ENCODE measurements at regions not wholly inside any gene's neighbourhood (a gene's known extent, or its start where the extent isn't known, plus 50 kb on each side); places are given as distances from the start of the nearest gene placed in this dataset.

DNA sequence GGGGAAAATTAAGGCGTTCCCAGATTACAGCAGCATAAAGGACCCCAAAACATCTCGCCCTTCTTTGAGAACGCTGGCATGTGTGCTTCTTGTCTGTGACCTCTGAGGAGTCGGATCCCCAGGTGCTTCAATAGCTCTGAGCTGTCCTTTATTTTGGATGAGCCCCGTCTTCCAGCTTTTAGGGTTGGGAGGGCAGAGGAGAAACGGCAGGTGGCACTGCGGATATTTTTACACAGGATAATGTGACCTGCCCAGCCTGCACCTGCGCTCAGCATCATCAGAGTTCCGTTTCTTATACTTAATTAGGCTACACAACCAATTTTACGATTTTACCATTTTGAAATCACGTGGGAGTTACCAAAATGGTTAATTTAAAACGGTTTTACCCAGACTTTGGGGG lies 147.7 kb upstream of the RPS6KA2 start:
- H3K4me1 ChIP-seq (ENCODE audit: control insufficient read depth, insufficient read depth, low read length, poor library complexity, severe bottlenecking) = peaks cover 5% of the 10 kb centered on the region
- no peaks in the 10 kb centered on the region for H3K36me3 ChIP-seq (ENCODE audit: control insufficient read depth, insufficient read depth, low read length)
- H3K4me3 ChIP-seq (ENCODE audit: extremely low read depth, insufficient read depth, low read length, poor library complexity, severe bottlenecking) = no peak overlapping the region
- H3K9me3 ChIP-seq (ENCODE audit: control insufficient read depth, low read length) = no peaks in the 10 kb centered on the region
- no peak overlapping the region for H3K27ac ChIP-seq (ENCODE audit: low read depth, low read length, severe bottlenecking)
- WGBS, 2 experiments (ENCODE audit: insufficient coverage in 2 of 2) = 80 to 87% methylated on average over 9 to 12 of the region's 12 CpGs

DNA sequence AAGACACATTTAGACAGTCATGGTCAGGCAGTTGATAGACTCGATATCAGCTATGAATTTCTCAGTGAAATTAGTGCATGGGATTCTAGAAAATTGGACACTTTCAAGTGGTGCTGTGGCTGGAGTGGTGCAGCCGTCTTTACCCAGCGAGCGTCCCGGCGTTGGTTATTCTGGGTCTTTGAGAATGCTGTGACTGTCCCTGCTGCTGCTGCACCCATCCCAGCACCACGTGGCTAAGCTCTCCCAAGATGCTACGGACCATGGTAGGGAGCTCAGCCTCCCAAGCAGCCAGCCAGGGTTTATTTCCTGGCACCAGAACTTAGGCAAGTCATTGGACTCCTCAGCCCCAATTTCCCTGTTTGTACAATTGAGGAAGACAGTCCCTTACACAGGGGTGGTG lies 147.2 kb upstream of the RPS6KA2 start:
- Histone ChIP-seq H3K27ac (ENCODE audit: low read depth, low read length, severe bottlenecking) (no peak overlapping the region), H3K9me3 (ENCODE audit: control insufficient read depth, low read length) (no peaks in the 10 kb centered on the region), H3K4me3 (ENCODE audit: extremely low read depth, insufficient read depth, low read length, poor library complexity, severe bottlenecking) (no peak overlapping the region), H3K4me1 (ENCODE audit: control insufficient read depth, insufficient read depth, low read length, poor library complexity, severe bottlenecking) (peaks cover 5% of the 10 kb centered on the region), H3K36me3 (ENCODE audit: control insufficient read depth, insufficient read depth, low read length) (no peaks in the 10 kb centered on the region)
- 91 to 92% methylated on average over 8 of the region's 8 CpGs for WGBS, 2 experiments (ENCODE audit: insufficient coverage in 2 of 2)

DNA sequence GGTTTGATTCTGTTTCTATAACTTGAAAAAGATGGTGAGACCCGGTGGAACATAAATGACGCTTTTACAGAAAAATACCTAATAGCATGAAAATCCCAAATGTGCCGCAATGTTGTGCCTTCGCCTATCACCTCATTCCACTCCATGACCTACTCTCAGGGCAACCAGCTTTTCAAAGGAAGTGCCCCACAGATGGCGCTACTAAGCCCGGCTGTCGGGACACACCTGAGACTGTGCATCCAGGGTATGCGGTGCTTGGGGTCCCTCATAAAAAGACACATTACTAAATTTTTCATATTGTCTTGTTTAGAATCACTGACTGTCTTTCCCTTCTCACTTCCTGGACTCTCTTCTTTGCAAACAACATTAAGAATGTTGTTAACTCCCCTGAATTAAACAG lies 145.5 kb upstream of the RPS6KA2 start:
- Histone ChIP-seq H3K27ac (ENCODE audit: low read depth, low read length, severe bottlenecking) (no peak overlapping the region), H3K4me3 (ENCODE audit: extremely low read depth, insufficient read depth, low read length, poor library complexity, severe bottlenecking) (no peak overlapping the region), H3K9me3 (ENCODE audit: control insufficient read depth, low read length) (no peaks in the 10 kb centered on the region), H3K36me3 (ENCODE audit: control insufficient read depth, insufficient read depth, low read length) (no peaks in the 10 kb centered on the region), H3K4me1 (ENCODE audit: control insufficient read depth, insufficient read depth, low read length, poor library complexity, severe bottlenecking) (peaks cover 5% of the 10 kb centered on the region)
- WGBS, 2 experiments (ENCODE audit: insufficient coverage in 2 of 2) = 78 to 86% methylated on average over 7 to 8 of the region's 8 CpGs

DNA sequence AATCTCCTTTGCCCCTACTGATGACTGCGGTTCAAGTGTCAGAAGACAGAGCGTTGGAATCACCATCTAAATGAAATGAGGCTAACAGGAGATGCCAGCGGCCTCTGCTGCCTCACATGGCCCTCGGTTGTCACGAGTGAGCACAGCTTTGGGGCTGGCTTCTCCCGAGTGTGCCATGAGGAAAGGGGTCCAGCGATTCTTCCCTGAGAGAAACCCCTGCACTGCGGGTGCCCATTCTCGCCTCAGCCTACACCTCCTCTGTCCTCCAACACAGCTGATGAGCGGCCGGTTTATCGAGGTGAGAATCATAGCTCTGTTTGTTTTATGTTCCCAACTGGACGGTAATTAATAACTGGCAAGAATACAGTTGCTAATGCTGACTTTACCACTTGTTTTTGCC lies 144.7 kb upstream of the RPS6KA2 start:
- H3K36me3 ChIP-seq (ENCODE audit: control insufficient read depth, insufficient read depth, low read length) = no peaks in the 10 kb centered on the region
- H3K27ac ChIP-seq (ENCODE audit: low read depth, low read length, severe bottlenecking) = no peak overlapping the region
- H3K9me3 ChIP-seq (ENCODE audit: control insufficient read depth, low read length) = no peaks in the 10 kb centered on the region
- peaks cover 10% of the 10 kb centered on the region for H3K4me1 ChIP-seq (ENCODE audit: control insufficient read depth, insufficient read depth, low read length, poor library complexity, severe bottlenecking)
- 89 to 94% methylated on average over 12 to 13 of the region's 13 CpGs for WGBS, 2 experiments (ENCODE audit: insufficient coverage in 2 of 2)
- no peak overlapping the region for H3K4me3 ChIP-seq (ENCODE audit: extremely low read depth, insufficient read depth, low read length, poor library complexity, severe bottlenecking)

DNA sequence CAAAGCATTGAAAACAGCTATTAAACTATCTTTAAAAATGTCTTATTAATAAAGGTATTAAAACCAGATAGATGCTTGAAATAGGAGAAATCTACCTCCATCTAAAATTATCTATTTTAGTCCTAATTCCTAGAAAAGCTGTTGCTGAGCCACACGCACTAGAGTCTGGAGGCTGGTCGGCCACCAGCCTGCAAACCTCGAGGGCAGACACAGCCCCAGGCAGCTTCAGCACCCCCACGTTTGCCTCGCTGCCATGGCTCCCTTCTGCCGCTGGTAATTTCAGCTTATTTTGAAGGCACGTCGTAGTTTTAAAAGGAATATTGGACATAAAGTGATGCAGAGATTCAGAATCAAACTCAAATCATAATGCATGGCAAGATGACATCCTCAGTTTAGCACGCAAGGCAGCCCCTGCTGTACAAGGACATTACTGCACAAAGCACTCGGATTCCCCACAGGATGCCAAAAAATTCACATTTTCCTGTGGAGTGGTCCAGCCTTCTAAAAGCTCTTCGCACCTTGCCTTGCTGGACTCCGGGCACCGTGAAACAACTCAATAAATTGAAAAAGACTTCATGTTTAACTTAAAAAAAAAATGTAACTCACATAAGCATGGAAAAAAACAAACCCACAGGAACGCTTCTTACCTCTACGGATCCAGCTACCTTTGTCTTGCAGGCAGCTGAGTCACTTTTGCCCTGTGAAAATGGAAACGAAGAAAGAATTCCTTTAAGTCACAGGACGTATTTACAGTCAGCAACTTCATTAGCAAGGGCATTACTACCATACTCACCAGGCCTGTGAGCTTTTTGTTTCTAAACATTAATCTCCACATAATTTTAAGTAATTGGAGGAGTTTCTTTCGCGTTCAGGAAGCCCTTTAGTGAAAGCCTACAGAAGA lies 143.4 kb upstream of the RPS6KA2 start:
- Histone ChIP-seq H3K9me3 (ENCODE audit: control insufficient read depth, low read length) (no peaks in the 10 kb centered on the region), H3K36me3 (ENCODE audit: control insufficient read depth, insufficient read depth, low read length) (no peaks in the 10 kb centered on the region), H3K4me1 (ENCODE audit: control insufficient read depth, insufficient read depth, low read length, poor library complexity, severe bottlenecking) (peaks cover 9% of the 10 kb centered on the region), H3K4me3 (ENCODE audit: extremely low read depth, insufficient read depth, low read length, poor library complexity, severe bottlenecking) (no peak overlapping the region), H3K27ac (ENCODE audit: low read depth, low read length, severe bottlenecking) (no peak overlapping the region)
- WGBS, 2 experiments (ENCODE audit: insufficient coverage in 2 of 2) = 81% methylated on average over 15 to 17 of the region's 19 CpGs

DNA sequence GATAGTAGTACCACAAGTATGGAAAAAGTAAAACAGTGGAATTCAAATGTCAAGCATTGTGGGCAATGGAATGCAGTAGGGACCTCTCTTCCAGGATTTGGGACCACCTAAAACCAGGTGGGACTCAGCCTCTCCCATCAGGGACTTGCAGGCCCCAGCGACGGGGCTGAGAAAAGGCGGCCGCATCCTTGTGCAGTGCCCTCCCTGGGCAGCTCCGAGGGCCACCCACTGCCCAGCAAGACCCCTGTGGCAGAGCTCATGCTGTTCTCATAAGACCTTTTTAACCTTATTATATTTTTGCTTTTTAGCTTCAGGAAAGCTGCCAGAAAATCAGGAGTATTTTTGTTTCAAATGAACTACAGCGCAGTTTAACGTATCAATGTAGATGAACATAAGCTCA lies 142.6 kb upstream of the RPS6KA2 start:
- Histone ChIP-seq H3K4me3 (ENCODE audit: extremely low read depth, insufficient read depth, low read length, poor library complexity, severe bottlenecking) (no peak overlapping the region), H3K9me3 (ENCODE audit: control insufficient read depth, low read length) (no peaks in the 10 kb centered on the region)
- 92 to 100% methylated on average over 1 to 7 of the region's 7 CpGs for WGBS, 2 experiments (ENCODE audit: insufficient coverage in 2 of 2)

DNA sequence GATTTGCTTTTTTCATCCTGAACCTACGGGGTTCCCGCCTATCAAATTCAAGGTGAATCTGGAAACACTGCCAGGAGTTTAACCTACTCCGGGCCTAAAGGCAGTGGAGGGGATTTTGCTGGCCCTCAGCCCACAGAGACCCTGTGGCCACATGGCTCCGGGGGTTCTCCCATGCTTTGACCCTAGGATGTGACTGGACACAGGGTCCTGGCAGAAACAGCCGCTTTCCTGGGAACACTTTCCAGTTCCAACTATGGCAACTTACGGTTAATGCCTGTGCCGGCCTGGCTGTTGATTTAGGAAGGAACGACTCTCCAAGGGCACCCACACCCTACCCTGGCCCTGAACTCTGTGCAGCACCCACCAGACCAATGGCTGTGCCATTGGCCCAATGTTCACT lies 141.7 kb upstream of the RPS6KA2 start:
- Histone ChIP-seq H3K9me3 (ENCODE audit: control insufficient read depth, low read length) (no peaks in the 10 kb centered on the region), H3K27ac (ENCODE audit: low read depth, low read length, severe bottlenecking) (no peak overlapping the region), H3K36me3 (ENCODE audit: control insufficient read depth, insufficient read depth, low read length) (no peaks in the 10 kb centered on the region), H3K4me1 (ENCODE audit: control insufficient read depth, insufficient read depth, low read length, poor library complexity, severe bottlenecking) (peaks cover 8% of the 10 kb centered on the region), H3K4me3 (ENCODE audit: extremely low read depth, insufficient read depth, low read length, poor library complexity, severe bottlenecking) (no peak overlapping the region)
- 73 to 88% methylated on average over 5 to 8 of the region's 8 CpGs for whole genome bisulfite sequencing, 2 experiments (ENCODE audit: insufficient coverage in 2 of 2)

More for the DNA sequence above, 142.6 kb upstream of the RPS6KA2 start:
- no peaks in the 10 kb centered on the region for H3K36me3 ChIP-seq (ENCODE audit: control insufficient read depth, insufficient read depth, low read length)
- peaks cover 8% of the 10 kb centered on the region for H3K4me1 ChIP-seq (ENCODE audit: control insufficient read depth, insufficient read depth, low read length, poor library complexity, severe bottlenecking)
- H3K27ac ChIP-seq (ENCODE audit: low read depth, low read length, severe bottlenecking) = no peak overlapping the region

DNA sequence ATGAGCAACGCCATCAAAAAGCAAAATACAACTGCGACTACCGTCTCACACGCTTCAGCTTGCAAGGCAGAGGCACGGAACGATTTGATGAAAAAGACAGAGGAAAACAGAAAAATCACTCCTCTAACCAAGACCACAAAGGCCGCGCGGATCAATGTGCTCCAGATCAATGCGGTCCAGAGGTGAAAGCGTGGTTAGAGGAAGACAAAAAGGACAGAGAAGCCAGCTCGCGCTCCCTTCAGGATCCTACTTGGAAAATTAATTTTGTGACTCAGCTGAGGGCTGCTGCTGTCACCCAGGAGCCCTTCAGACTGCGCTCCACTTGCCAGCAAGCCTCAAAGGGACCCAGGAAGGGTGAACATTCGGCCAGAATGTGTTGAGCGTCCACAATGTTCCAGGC lies 140.2 kb upstream of the RPS6KA2 start:
- Histone ChIP-seq H3K27ac (ENCODE audit: low read depth, low read length, severe bottlenecking) (no peak overlapping the region), H3K4me3 (ENCODE audit: extremely low read depth, insufficient read depth, low read length, poor library complexity, severe bottlenecking) (no peak overlapping the region), H3K9me3 (ENCODE audit: control insufficient read depth, low read length) (no peaks in the 10 kb centered on the region), H3K36me3 (ENCODE audit: control insufficient read depth, insufficient read depth, low read length) (no peaks in the 10 kb centered on the region), H3K4me1 (ENCODE audit: control insufficient read depth, insufficient read depth, low read length, poor library complexity, severe bottlenecking) (peaks cover 8% of the 10 kb centered on the region)
- WGBS, 2 experiments (ENCODE audit: insufficient coverage in 2 of 2) = 88 to 91% methylated on average over 11 to 14 of the region's 16 CpGs

DNA sequence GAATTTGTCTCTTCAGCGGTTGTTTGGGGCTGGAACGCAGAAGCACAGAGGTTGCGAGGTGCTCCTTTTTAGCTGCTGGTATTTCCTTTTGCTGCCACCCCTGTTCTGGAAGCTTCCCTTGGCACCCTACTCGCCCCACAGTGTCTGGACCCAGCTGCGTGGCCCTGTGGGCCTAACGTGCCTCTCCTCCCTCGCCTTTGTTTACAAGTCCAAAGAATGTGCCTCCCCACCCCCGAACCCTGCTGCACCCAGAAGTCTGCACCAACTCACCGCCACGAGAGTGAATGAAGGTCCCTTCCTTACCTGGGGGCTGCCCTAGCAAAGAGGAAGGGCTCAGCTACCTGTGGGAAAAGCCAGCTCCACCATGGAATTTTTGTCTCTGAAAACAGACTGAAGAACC lies 139.7 kb upstream of the RPS6KA2 start:
- H3K27ac ChIP-seq (ENCODE audit: low read depth, low read length, severe bottlenecking) = no peak overlapping the region
- peaks cover 8% of the 10 kb centered on the region for H3K4me1 ChIP-seq (ENCODE audit: control insufficient read depth, insufficient read depth, low read length, poor library complexity, severe bottlenecking)
- H3K4me3 ChIP-seq (ENCODE audit: extremely low read depth, insufficient read depth, low read length, poor library complexity, severe bottlenecking) = no peak overlapping the region
- WGBS, 2 experiments (ENCODE audit: insufficient coverage in 2 of 2) = 70 to 72% methylated on average over 7 to 10 of the region's 10 CpGs
- no peaks in the 10 kb centered on the region for H3K36me3 ChIP-seq (ENCODE audit: control insufficient read depth, insufficient read depth, low read length)
- H3K9me3 ChIP-seq (ENCODE audit: control insufficient read depth, low read length) = no peaks in the 10 kb centered on the region

DNA sequence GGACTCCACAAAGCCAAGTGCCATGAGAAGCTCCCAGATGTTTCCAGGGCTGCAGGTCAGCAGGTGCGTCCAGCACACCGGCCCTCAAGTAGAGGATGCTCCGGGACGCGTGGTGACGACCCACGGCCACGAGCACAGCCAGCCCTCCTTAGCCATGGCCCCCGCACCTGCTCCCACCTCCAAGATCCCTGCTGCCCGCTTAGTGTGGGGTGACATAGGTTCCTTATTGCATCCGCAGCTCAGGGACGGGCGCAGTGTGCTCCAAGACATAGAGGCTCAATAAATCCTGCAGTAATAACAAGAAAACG lies 138.1 kb upstream of the RPS6KA2 start:
- Histone ChIP-seq H3K27ac (ENCODE audit: low read depth, low read length, severe bottlenecking) (no peak overlapping the region), H3K9me3 (ENCODE audit: control insufficient read depth, low read length) (no peaks in the 10 kb centered on the region), H3K4me3 (ENCODE audit: extremely low read depth, insufficient read depth, low read length, poor library complexity, severe bottlenecking) (no peak overlapping the region), H3K36me3 (ENCODE audit: control insufficient read depth, insufficient read depth, low read length) (no peaks in the 10 kb centered on the region), H3K4me1 (ENCODE audit: control insufficient read depth, insufficient read depth, low read length, poor library complexity, severe bottlenecking) (peaks cover 10% of the 10 kb centered on the region)
- 95% methylated on average over 13 of the region's 14 CpGs for WGBS, 2 experiments (ENCODE audit: insufficient coverage in 2 of 2)

DNA sequence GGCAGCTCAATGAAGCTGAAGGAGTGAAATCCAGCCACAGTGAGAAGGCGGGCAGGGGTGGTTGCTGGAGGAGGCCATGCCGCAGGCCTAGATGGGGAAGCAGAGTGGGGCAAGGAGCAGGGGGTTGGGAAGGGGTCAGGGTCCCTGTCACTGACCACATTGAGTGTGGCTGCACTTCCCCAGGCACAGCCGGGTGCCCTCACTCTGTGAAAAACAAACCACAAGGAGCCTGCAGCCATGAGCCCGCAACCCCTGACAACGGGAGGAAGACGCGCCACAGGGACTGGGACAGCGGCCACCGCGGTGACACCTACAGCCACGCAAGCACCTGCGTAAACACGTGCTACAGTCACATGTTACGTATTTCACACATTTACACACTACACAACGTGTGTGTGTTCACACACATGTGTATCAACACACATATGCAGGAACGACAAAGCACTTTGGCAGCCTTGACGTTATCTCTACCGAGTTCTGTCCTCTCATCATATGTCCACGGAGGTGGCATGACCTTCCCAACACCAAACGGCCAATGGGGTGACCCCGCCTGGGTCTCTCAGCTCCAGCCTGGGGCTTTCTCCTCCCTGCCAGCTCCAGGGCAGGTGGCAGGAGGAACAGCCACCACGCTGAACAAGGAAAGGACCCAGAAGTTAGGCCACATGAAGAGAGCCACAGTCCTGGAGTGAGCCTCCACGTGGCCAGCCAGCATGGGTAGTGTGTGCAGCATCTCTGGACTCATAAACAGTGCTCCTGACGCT lies 137.6 kb upstream of the RPS6KA2 start:
- H3K9me3 ChIP-seq (ENCODE audit: control insufficient read depth, low read length) = no peaks in the 10 kb centered on the region
- H3K36me3 ChIP-seq (ENCODE audit: control insufficient read depth, insufficient read depth, low read length) = no peaks in the 10 kb centered on the region
- H3K27ac ChIP-seq (ENCODE audit: low read depth, low read length, severe bottlenecking) = no peak overlapping the region
- WGBS, 2 experiments (ENCODE audit: insufficient coverage in 2 of 2) = 94 to 95% methylated on average over 23 of the region's 24 CpGs
- no peak overlapping the region for H3K4me3 ChIP-seq (ENCODE audit: extremely low read depth, insufficient read depth, low read length, poor library complexity, severe bottlenecking)
- peaks cover 13% of the 10 kb centered on the region for H3K4me1 ChIP-seq (ENCODE audit: control insufficient read depth, insufficient read depth, low read length, poor library complexity, severe bottlenecking)
